Breast epithelium (tissue), 4 donors: ENCODE measurements at regions not wholly inside any gene's neighbourhood (a gene's known extent, or its start where the extent isn't known, plus 50 kb on each side); places are given as distances from the start of the nearest gene placed in this dataset.

Source experiments
- DNase-seq, 2 donors: peaks; one replicate each; pipeline ENCODE4 v3.0.0-alpha.2; 2019; ENCODE audit warnings: low spot score in 2 of 2
- H3K27ac ChIP-seq, 2 donors: fragments of 200-600 bp; sonication (generic) in 1 of 2; one replicate each; pipeline ENCODE4 v1.5.1; 2016 to 2019; ENCODE audit warnings: mild to moderate bottlenecking in 1 of 2
- H3K27me3 ChIP-seq, 2 donors: fragments of 200-600 bp; sonication (generic) in 1 of 2; one replicate each; pipeline versions ENCODE4 v1.5.1 to v1.6.0; 2017 to 2019; ENCODE audit warnings: control low read depth in 1 of 2, mild to moderate bottlenecking in 1 of 2
- H3K36me3 ChIP-seq: fragments of 200-600 bp; one replicate; pipeline ENCODE4 v1.5.1; 2019
- H3K4me1 ChIP-seq, 2 donors: fragments of 200-600 bp; sonication (generic); one replicate each; pipeline ENCODE4 v1.5.1; 2016 to 2019; ENCODE audit warnings: control low read depth in 1 of 2
- H3K4me3 ChIP-seq, 3 donors: fragments of 200-600 bp; sonication (generic); 1 replicate in 2 of 3; 2 replicates in 1 of 3; pipeline ENCODE4 v1.5.1; 2016 to 2019; ENCODE audit warnings: mild to moderate bottlenecking in 3 of 3, moderate library complexity in 2 of 3
- H3K9me3 ChIP-seq, 2 donors: fragments of 200-600 bp; sonication (generic) in 1 of 2; one replicate each; pipeline ENCODE4 v1.5.1; 2016 to 2019; ENCODE audit warnings: control low read depth in 1 of 2
- POLR2A ChIP-seq: fragments of 450-650 bp; IDR thresholded peaks from one replicate; pipeline ENCODE4 v1.6.1; 2016; ENCODE audit warnings: antibody characterized with exemption, mild to moderate bottlenecking, moderate library complexity
- POLR2AphosphoS5 ChIP-seq, 3 donors: sonication (generic); formaldehyde crosslinking; IDR thresholded peaks; one replicate each; pipeline ENCODE4 v1.6.1; 2017; ENCODE audit warnings: antibody characterized with exemption in 3 of 3
- intact Hi-C: fragments of 100-400 bp; cut with DNase I; formaldehyde crosslinking; loops from one replicate; pipeline ENCODE4 v1.15.1; 2023; ENCODE audit warnings: low total_unique reads
- TF ChIP-seq, protein P1 (sequence below), 3 donors: fragments of 450-650 bp; IDR thresholded peaks; one replicate each; pipeline ENCODE4 v1.5.1; 2016 to 2017; ENCODE audit warnings: antibody characterized with exemption in 3 of 3, mild to moderate bottlenecking in 3 of 3, moderate library complexity in 3 of 3

- Histone ChIP-seq H3K27me3 (no peaks in the 10 kb centered on the region), H3K4me3 (no peak overlapping the region), H3K4me1 (no peaks in the 10 kb centered on the region), H3K9me3 (no peaks in the 10 kb centered on the region), H3K27ac (no peak overlapping the region), H3K36me3 (no peaks in the 10 kb centered on the region)
- TF ChIP-seq, protein P1, sequence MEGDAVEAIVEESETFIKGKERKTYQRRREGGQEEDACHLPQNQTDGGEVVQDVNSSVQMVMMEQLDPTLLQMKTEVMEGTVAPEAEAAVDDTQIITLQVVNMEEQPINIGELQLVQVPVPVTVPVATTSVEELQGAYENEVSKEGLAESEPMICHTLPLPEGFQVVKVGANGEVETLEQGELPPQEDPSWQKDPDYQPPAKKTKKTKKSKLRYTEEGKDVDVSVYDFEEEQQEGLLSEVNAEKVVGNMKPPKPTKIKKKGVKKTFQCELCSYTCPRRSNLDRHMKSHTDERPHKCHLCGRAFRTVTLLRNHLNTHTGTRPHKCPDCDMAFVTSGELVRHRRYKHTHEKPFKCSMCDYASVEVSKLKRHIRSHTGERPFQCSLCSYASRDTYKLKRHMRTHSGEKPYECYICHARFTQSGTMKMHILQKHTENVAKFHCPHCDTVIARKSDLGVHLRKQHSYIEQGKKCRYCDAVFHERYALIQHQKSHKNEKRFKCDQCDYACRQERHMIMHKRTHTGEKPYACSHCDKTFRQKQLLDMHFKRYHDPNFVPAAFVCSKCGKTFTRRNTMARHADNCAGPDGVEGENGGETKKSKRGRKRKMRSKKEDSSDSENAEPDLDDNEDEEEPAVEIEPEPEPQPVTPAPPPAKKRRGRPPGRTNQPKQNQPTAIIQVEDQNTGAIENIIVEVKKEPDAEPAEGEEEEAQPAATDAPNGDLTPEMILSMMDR (IDR thresholded peaks at IDR 0.05) = no peak
- TF ChIP-seq POLR2AphosphoS5 (IDR thresholded peaks at IDR 0.05) (no peak), POLR2A (no peak)
- DNase-seq = no peak
- intact Hi-C loops = no loop called here
Measured at GRCh38 chr5:124194282-124194681, 552.2 kb downstream of the ZNF608 start.

DNA sequence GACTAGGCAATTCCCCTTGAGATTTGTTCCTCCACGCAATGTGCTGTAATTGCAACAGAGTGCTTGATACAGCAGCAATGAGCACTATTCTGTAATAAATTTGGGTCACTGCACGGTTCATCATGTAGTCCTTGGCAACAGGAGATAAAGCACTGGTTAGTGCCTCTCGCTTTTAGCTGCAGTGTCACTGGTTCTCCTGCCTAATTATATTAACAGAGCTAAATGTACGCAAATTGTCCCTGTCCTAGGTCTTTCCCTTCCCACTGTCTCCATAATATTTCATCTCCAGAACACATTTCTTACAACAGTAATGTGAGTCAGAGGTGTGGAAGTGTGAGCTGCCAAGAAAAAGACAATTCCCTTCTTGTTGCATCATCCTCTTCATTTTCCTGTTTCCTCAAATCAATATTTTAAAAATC, 553.1 kb downstream of the ZNF608 start:
- H3K4me3 ChIP-seq = no peak overlapping the region
- H3K9me3 ChIP-seq = no peaks in the 10 kb centered on the region
- intact Hi-C loops = no loop called here
- no peak for DNase-seq
- TF ChIP-seq, protein P1 (IDR thresholded peaks at IDR 0.05) = no peak
- TF ChIP-seq POLR2A = no peak
- TF ChIP-seq POLR2AphosphoS5 (IDR thresholded peaks at IDR 0.05) = no peak
- H3K27me3 ChIP-seq = no peaks in the 10 kb centered on the region
- H3K4me1 ChIP-seq = no peaks in the 10 kb centered on the region
- no peak overlapping the region for H3K27ac ChIP-seq
- no peaks in the 10 kb centered on the region for H3K36me3 ChIP-seq

DNA sequence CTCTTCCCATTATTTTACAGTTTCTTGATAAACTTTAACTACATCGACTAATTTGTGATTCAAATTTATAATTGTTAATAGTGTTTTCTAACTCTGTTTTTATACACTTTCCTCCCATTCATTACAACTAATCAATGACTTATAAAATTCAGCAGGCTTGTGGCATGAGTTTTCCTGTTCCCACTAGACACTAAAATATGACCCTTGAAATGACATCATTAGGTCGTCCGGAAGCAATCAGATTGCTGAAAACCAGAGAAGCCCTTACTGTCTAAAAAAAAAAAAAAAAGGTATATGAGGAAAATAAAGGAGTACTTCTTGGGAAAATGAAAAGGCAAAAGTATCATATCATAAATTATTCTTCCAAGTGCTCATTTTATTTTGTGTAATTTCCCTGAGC, 553.7 kb downstream of the ZNF608 start:
- no peaks in the 10 kb centered on the region for H3K9me3 ChIP-seq
- intact Hi-C loops = no loop called here
- no peak overlapping the region for H3K27ac ChIP-seq
- H3K36me3 ChIP-seq = no peaks in the 10 kb centered on the region
- DNase-seq = no peak
- no peaks in the 10 kb centered on the region for H3K27me3 ChIP-seq
- no peak for TF ChIP-seq POLR2AphosphoS5 (IDR thresholded peaks at IDR 0.05)
- TF ChIP-seq POLR2A = no peak
- TF ChIP-seq, protein P1 (IDR thresholded peaks at IDR 0.05) = no peak
- H3K4me1 ChIP-seq = no peaks in the 10 kb centered on the region
- no peak overlapping the region for H3K4me3 ChIP-seq

DNA sequence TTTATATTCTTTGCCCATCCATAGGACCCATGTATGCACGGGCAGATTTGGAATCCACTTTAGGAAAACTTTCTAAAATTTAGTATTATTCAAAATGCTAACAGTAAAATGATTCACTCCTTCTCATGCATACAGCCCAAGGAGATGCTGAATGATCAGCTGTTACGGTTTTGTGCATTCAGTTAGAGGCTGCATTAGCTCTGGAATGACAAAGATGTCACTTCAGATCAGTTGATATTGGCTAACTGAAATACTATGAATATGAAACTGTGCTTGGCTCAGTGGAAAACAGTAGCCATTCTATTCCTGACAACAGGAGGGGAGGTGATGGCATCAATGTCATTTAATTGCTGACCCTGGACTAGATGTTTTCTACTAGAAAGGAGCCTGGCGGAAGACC, 560.7 kb downstream of the ZNF608 start:
- H3K36me3 ChIP-seq = no peaks in the 10 kb centered on the region
- TF ChIP-seq POLR2A = no peak
- H3K4me3 ChIP-seq = no peak overlapping the region
- intact Hi-C loops = no loop called here
- no peaks in the 10 kb centered on the region for H3K9me3 ChIP-seq
- H3K4me1 ChIP-seq = no peaks in the 10 kb centered on the region
- H3K27me3 ChIP-seq = no peaks in the 10 kb centered on the region
- no peak for DNase-seq
- no peak overlapping the region for H3K27ac ChIP-seq

DNA sequence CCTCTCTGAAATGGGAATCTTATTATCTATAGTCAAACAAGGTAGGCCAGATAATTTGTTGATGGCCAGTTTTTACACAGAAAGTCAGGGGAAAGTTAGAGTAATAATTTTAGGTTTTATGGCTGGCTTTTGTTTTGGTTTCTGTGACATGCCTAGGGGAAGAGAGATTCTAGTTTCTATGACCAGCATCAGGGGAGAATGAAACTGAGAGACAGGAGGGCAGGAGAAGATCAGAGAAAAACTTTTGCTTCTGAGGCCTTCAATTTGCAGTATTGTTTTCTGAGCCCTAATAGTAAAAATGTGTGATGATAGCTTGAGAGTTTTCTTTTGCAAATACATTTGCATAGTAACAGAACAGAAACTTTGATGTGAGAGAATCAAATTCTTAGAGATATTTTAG, 564.3 kb downstream of the ZNF608 start:
- no peaks in the 10 kb centered on the region for H3K27me3 ChIP-seq
- TF ChIP-seq, protein P1 (IDR thresholded peaks at IDR 0.05) = no peak
- no peak for TF ChIP-seq POLR2A
- no peak for TF ChIP-seq POLR2AphosphoS5 (IDR thresholded peaks at IDR 0.05)
- H3K27ac ChIP-seq = no peak overlapping the region
- H3K4me3 ChIP-seq = no peak overlapping the region
- no peak for DNase-seq
- intact Hi-C loops = no loop called here
- no peaks in the 10 kb centered on the region for H3K36me3 ChIP-seq
- no peaks in the 10 kb centered on the region for H3K4me1 ChIP-seq
- no peaks in the 10 kb centered on the region for H3K9me3 ChIP-seq

DNA sequence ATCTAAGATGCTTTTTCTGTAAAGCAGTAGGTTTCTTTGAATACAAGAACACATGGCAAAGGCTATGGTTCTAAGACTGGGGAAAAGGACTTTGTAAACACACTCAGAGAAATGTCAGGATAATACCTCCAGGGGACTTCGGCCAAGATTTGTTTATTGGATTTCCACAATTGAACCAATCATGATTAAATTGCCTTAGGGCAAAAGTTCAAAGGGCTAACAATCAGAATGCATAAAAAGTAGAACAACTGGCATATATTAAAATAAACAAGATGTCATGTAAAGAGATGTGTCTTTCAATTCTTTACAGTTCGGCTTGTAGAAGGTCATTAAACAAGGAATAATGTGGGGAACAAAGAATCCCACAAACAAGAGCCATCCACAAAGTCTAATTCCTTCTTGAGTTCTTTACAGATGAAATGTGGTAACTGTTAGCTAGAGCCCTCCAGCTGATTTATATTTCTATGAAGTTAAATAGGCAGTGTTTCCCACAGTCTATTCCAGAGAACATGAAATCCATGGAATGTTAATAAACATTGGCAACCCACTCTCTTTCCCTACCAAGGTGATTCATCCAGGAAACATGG, 565.5 kb downstream of the ZNF608 start:
- no peaks in the 10 kb centered on the region for H3K36me3 ChIP-seq
- H3K27me3 ChIP-seq = no peaks in the 10 kb centered on the region
- no peaks in the 10 kb centered on the region for H3K9me3 ChIP-seq
- intact Hi-C loops = no loop called here
- no peak for DNase-seq
- no peak overlapping the region for H3K27ac ChIP-seq
- H3K4me1 ChIP-seq = no peaks in the 10 kb centered on the region
- no peak overlapping the region for H3K4me3 ChIP-seq
- TF ChIP-seq POLR2A (no peak), POLR2AphosphoS5 (IDR thresholded peaks at IDR 0.05) (no peak)
- TF ChIP-seq, protein P1 (IDR thresholded peaks at IDR 0.05) = no peak
